SK-N-SH (cell line): ENCODE measurements at regions not wholly inside any gene's neighbourhood (a gene's known extent, or its start where the extent isn't known, plus 50 kb on each side); places are given as distances from the start of the nearest gene placed in this dataset.

Experiments
- GABPA ChIP-seq: IDR thresholded peaks from 2 replicates; pipeline ENCODE4 v1.4.0; 2012; ENCODE audit warnings: low read depth, mild to moderate bottlenecking
- MEF2A ChIP-seq: IDR thresholded peaks from 2 replicates; pipeline ENCODE4 v1.4.0; 2012; ENCODE audit warnings: low read depth, borderline replicate concordance
- POLR2AphosphoS5 ChIP-seq: IDR thresholded peaks from 2 replicates; pipeline ENCODE4 v1.6.1; 2012; ENCODE audit warnings: low read depth, low read length
- TF ChIP-seq, protein P1 (sequence below): fragments of 200-600 bp; sonication (generic); IDR thresholded peaks from 2 replicates; pipeline ENCODE4 v1.6.1; 2017; ENCODE audit warnings: antibody characterized with exemption, mild to moderate bottlenecking, moderate library complexity

GRCh38 chr15:92288755-92289154 is 104.9 kb upstream of the ST8SIA2 start:
- no peak for TF ChIP-seq POLR2AphosphoS5
- TF ChIP-seq, protein P1, sequence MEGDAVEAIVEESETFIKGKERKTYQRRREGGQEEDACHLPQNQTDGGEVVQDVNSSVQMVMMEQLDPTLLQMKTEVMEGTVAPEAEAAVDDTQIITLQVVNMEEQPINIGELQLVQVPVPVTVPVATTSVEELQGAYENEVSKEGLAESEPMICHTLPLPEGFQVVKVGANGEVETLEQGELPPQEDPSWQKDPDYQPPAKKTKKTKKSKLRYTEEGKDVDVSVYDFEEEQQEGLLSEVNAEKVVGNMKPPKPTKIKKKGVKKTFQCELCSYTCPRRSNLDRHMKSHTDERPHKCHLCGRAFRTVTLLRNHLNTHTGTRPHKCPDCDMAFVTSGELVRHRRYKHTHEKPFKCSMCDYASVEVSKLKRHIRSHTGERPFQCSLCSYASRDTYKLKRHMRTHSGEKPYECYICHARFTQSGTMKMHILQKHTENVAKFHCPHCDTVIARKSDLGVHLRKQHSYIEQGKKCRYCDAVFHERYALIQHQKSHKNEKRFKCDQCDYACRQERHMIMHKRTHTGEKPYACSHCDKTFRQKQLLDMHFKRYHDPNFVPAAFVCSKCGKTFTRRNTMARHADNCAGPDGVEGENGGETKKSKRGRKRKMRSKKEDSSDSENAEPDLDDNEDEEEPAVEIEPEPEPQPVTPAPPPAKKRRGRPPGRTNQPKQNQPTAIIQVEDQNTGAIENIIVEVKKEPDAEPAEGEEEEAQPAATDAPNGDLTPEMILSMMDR, result no peak
- TF ChIP-seq MEF2A, result no peak
- no peak for TF ChIP-seq GABPA
